GM19395 (cell line): ENCODE measurements at regions not wholly inside any gene's neighbourhood (a gene's known extent, or its start where the extent isn't known, plus 50 kb on each side); places are given as distances from the start of the nearest gene placed in this dataset.

ENCODE experiments used
- ATAC-seq: cut with Tn5 transposase; IDR thresholded peaks from one replicate; pipeline ENCODE4 v1.9.1; 2021; ENCODE audit warnings: mild to moderate bottlenecking, moderate library complexity; ENCODE audit not compliant: unreplicated experiment

- no peak for ATAC-seq
These were observed 213.9 kb downstream of the SOX4 start for GRCh38 chr6:21807299-21808044.

DNA sequence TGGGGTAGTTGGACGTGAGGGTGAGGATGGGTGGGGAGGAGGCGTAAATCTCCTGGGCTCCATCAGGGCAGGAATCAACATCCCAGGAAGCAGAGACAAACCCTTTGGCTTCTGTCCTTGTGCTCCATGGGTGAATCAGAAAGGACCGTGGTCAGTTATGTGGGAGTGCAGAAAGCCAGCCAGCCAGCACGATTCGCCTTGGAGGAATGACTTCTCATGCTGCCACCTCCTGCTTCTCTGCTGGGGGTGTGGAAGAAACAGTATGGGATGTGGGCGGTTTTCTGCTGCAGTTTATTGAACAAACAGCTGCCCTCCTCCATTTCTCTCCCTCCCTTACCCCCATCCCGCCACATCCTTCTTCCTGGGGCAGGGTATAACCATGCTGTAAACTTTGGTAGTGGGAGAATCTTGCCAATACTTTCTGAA lies 214.5 kb downstream of the SOX4 start:
- ATAC-seq: no peak

DNA sequence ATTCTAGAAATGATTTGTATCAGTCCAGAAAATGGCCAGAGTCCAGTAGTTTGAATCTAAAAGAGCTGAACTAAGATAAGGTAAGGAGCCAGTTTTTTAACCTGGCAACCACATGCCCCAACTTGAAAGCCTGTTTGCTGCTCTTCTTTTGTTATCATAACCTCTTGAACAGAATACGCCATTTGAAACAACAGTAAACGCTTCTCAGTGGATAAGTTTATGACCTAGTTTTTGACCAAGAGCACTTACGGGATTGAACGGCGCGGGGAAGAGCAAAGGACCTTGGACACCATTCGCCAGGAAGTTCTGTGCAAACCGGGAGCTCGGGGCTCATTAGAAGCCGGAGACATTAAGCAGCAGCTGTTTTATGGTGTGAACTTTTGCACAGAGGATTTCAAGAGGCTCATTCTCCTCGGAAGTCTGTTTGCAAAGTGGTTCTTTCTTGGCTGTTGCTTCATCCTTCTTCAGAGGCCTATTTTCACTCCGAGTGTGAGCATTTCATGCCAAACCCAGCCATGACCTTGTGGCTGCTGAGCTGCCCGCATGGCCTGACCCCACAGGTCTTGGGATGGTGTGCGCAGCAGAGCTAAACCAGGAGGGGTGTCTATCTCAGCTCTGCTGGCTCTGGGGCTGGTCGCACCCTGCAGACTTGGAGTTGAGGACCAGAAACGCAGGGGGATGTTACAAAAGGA lies 215.1 kb downstream of the SOX4 start:
- no peak for ATAC-seq

GRCh38 chr6:21811484-21811883 lies 217.9 kb downstream of the SOX4 start:
- ATAC-seq: no peak

GRCh38 chr6:21816231-21816630 lies 222.7 kb downstream of the SOX4 start:
- no peak for ATAC-seq

GRCh38 chr6:21820442-21820841 lies 226.9 kb downstream of the SOX4 start:
- no peak for ATAC-seq

DNA sequence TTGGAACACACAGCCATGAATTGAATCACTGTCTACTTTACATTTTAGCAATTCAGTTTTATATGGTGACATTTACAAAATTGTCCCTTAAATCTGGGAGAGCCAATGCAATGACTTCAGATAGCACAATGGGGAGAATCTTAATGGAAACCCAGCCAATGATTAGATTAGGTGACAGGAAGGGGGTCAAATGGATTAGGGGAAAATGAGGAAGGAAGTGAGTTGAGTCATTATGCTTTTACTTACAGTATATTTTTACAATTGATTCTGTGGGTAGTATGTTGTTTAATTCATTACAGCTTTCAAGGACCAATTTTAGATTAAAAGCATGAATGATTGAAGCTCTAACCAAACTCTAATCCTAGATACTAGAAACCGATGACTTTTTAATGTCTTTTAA lies 229.8 kb downstream of the SOX4 start:
- ATAC-seq: no peak

- no peak for ATAC-seq
These were observed 231.1 kb downstream of the SOX4 start for GRCh38 chr6:21824431-21825177.

DNA sequence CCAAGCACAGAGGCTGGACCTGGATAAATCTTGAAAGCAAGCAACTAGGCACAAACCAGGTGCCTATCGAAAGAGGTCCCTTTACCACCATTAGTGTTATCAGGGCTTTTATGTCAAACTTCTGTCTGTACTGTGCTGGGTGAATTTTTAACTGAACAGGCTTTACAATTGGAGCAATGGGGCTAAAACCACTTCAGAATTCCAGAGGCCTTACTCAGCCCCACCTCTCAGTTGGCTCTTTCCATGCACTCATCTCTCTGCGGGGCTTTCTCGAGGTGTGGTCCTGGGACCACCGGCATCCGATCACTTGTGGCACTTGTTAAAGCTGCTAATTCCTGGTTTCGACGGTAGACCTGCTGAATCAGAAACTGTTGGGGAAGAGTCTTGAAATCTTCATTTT lies 232.5 kb downstream of the SOX4 start:
- ATAC-seq: no peak

GRCh38 chr6:21826904-21827303 lies 233.4 kb downstream of the SOX4 start:
- no peak for ATAC-seq

DNA sequence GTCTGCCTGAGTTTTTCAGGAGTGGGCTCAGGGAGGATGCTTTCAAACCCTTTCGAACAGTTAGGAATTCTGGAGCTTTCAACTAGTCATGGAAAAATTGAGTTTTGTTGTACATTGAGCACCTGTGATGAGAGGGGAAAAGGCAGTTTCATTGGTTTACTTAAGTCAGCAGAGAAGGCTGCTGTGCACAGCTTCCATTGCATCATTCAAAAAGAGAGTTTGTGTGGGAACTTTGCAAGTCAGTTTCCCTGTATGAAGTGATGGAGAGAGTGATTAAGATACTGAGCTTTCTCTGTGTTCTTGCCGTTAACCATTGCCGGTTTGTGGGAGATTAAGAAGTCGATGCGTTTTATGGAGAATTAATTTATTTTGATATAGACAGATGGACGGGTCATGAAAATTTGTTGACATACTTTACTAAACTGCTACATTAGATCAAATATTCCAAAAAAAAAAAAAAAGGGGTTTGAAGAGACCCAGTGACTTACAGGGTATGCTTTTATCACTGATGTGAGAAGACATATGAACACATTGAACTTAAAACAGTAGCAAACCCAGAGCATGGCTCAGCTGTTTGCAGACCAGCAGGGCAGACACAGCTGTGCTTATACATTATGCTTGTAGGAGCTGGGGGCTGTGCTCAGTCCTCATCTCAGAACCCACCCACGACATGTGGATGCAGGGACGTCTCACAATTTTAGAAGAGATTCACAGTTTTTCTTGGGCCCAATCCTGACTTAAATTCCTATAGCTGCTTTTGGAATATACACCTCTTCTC lies 234.1 kb downstream of the SOX4 start:
- ATAC-seq: no peak

DNA sequence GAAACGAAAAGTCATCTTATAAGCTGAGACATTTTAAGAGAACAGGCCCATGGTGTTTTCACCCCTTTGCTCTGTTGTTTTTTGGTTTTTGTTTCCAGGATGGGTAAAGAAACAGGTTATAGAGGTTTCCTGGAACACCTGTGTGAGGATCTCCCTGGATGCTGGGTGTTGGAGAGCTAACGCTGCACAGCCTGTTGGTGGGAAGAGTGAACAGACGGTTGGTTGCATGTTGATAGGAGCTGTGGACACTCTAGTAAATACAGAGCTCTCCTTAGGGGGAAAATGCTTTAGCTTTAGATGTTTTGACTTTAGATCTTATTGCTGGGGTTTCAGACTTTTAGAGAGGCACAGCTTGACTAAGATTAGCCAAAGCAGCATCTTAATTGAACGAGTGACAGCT lies 235.2 kb downstream of the SOX4 start:
- ATAC-seq: no peak

- no peak for ATAC-seq
These were observed 235.6 kb downstream of the SOX4 start for GRCh38 chr6:21829126-21829525.

GRCh38 chr6:21831521-21832291 lies 238.2 kb downstream of the SOX4 start:
- ATAC-seq: no peak

DNA sequence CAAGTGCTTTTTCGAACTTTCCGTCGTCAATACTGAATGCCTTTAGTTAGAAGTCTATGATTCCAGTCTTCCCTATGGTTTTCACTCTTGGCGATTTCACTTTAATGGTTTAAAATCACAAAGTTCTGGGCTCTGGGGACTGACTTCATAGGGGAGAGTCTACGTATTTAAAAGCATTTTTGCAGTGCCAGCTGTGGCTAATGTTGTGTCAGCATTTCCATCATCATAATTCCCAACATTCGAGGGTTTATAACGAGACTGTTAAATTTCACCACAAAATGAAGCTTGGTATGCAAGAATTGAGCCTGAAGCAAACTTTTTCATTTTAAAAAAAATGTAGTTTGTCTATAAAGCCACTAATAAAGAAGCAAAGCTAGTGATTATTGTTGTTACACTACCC lies 242.7 kb downstream of the SOX4 start:
- ATAC-seq: no peak

- no peak for ATAC-seq
These were observed 243.3 kb downstream of the SOX4 start for GRCh38 chr6:21836772-21837425.

- no peak for ATAC-seq
These were observed 246.9 kb downstream of the SOX4 start for GRCh38 chr6:21840428-21840827.

- no peak for ATAC-seq
These were observed 249.5 kb downstream of the SOX4 start for GRCh38 chr6:21842875-21843645.
